ENCODE measurements at regions not wholly inside any gene's neighbourhood (a gene's known extent, or its start where the extent isn't known, plus 50 kb on each side); places are given as distances from the start of the nearest gene placed in this dataset.

DNA sequence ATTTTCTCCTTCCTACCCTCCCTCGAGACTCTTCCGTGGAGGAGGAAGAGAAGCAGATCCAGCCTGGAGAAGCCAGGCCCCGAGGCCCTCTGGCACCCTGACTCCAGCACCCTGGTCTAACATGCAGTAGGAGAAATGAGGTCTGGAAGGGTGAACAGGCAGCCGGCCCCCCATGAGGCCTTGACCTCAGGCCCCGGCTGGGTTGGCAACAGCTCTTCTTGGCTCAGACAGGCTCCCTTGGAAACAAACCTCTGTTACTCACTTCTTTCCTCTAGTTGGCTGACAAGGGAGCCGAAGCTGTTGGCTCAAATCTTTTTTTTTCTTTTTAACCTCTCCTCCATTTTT is 73.4 kb downstream of the CPN2 start:
- Histone ChIP-seq H3K9me3 (ENCODE audit: control insufficient read depth in 1 of 2, low read length in 2 of 2) (no peaks in the 10 kb centered on the region), H3K4me3 (ENCODE audit: low read depth in 1 of 2, low read length in 2 of 2) (peak overlapping the region in 1 of 2 donors; percentile 26), H3K4me1 (ENCODE audit: control insufficient read depth in 1 of 2, insufficient read depth in 2 of 2, low read length in 2 of 2) (peaks cover 12 to 34% of the 10 kb centered on the region in 2 donors), H3K27ac (ENCODE audit: low read length) (peak overlapping the region; percentile 24), H3K27me3 (ENCODE audit: low read depth, low read length) (no peaks in the 10 kb centered on the region), H3K36me3 (ENCODE audit: control insufficient read depth in 1 of 2, insufficient read depth in 2 of 2, low read length in 2 of 2) (no peaks in the 10 kb centered on the region)

GRCh38 chr3:194278186-194278845 is 72.8 kb downstream of the CPN2 start:
- H3K27ac ChIP-seq (ENCODE audit: low read length), result no peak overlapping the region
- H3K4me3 ChIP-seq (ENCODE audit: low read depth in 1 of 2, low read length in 2 of 2), result peak overlapping the region in 1 of 2 donors; percentile 26
- H3K9me3 ChIP-seq (ENCODE audit: control insufficient read depth in 1 of 2, low read length in 2 of 2), result no peaks in the 10 kb centered on the region
- peaks cover 12 to 34% of the 10 kb centered on the region in 2 donors for H3K4me1 ChIP-seq (ENCODE audit: control insufficient read depth in 1 of 2, insufficient read depth in 2 of 2, low read length in 2 of 2)
- no peaks in the 10 kb centered on the region for H3K27me3 ChIP-seq (ENCODE audit: low read depth, low read length)
- no peaks in the 10 kb centered on the region for H3K36me3 ChIP-seq (ENCODE audit: control insufficient read depth in 1 of 2, insufficient read depth in 2 of 2, low read length in 2 of 2)

DNA sequence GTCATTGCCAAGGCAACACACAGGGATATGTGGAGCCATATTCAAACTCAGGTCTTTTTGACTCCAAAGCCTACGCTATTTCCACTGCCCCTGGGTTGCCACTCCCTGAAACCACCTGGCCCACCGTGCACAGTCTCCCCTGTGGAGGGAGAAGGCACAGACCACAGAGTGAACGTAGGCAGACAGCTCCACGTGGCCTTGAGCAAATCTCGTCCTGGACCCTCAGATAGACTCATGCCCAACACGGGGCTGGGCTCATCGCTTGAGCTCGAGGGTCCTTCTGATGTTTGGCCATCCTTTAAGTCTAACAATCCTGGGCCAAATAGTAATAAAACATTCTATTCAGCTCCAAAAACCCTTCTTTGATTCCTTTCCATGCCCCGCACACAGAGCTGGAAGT is 72.0 kb downstream of the CPN2 start:
- peaks cover 12 to 34% of the 10 kb centered on the region in 2 donors for H3K4me1 ChIP-seq (ENCODE audit: control insufficient read depth in 1 of 2, insufficient read depth in 2 of 2, low read length in 2 of 2)
- H3K27me3 ChIP-seq (ENCODE audit: low read depth, low read length), result no peaks in the 10 kb centered on the region
- H3K9me3 ChIP-seq (ENCODE audit: control insufficient read depth in 1 of 2, low read length in 2 of 2), result no peaks in the 10 kb centered on the region
- H3K36me3 ChIP-seq (ENCODE audit: control insufficient read depth in 1 of 2, insufficient read depth in 2 of 2, low read length in 2 of 2), result no peaks in the 10 kb centered on the region
- H3K4me3 ChIP-seq (ENCODE audit: low read depth in 1 of 2, low read length in 2 of 2), result no peak overlapping the region
- H3K27ac ChIP-seq (ENCODE audit: low read length), result no peak overlapping the region

GRCh38 chr3:194279701-194280360 is 71.3 kb downstream of the CPN2 start:
- no peaks in the 10 kb centered on the region for H3K27me3 ChIP-seq (ENCODE audit: low read depth, low read length)
- H3K36me3 ChIP-seq (ENCODE audit: control insufficient read depth in 1 of 2, insufficient read depth in 2 of 2, low read length in 2 of 2), result no peaks in the 10 kb centered on the region
- no peaks in the 10 kb centered on the region for H3K9me3 ChIP-seq (ENCODE audit: control insufficient read depth in 1 of 2, low read length in 2 of 2)
- H3K4me3 ChIP-seq (ENCODE audit: low read depth in 1 of 2, low read length in 2 of 2), result no peak overlapping the region
- no peak overlapping the region for H3K27ac ChIP-seq (ENCODE audit: low read length)
- peaks cover 12 to 34% of the 10 kb centered on the region in 2 donors for H3K4me1 ChIP-seq (ENCODE audit: control insufficient read depth in 1 of 2, insufficient read depth in 2 of 2, low read length in 2 of 2)

GRCh38 chr3:194280777-194281176 is 70.4 kb downstream of the CPN2 start:
- Histone ChIP-seq H3K27ac (ENCODE audit: low read length) (no peak overlapping the region), H3K4me3 (ENCODE audit: low read depth in 1 of 2, low read length in 2 of 2) (no peak overlapping the region), H3K9me3 (ENCODE audit: control insufficient read depth in 1 of 2, low read length in 2 of 2) (no peaks in the 10 kb centered on the region), H3K27me3 (ENCODE audit: low read depth, low read length) (no peaks in the 10 kb centered on the region), H3K4me1 (ENCODE audit: control insufficient read depth in 1 of 2, insufficient read depth in 2 of 2, low read length in 2 of 2) (peaks cover 12 to 39% of the 10 kb centered on the region in 2 donors), H3K36me3 (ENCODE audit: control insufficient read depth in 1 of 2, insufficient read depth in 2 of 2, low read length in 2 of 2) (no peaks in the 10 kb centered on the region)

GRCh38 chr3:194281306-194281705 is 69.8 kb downstream of the CPN2 start:
- no peak overlapping the region for H3K27ac ChIP-seq (ENCODE audit: low read length)
- no peaks in the 10 kb centered on the region for H3K27me3 ChIP-seq (ENCODE audit: low read depth, low read length)
- H3K4me3 ChIP-seq (ENCODE audit: low read depth in 1 of 2, low read length in 2 of 2), result no peak overlapping the region
- H3K9me3 ChIP-seq (ENCODE audit: control insufficient read depth in 1 of 2, low read length in 2 of 2), result no peaks in the 10 kb centered on the region
- H3K36me3 ChIP-seq (ENCODE audit: control insufficient read depth in 1 of 2, insufficient read depth in 2 of 2, low read length in 2 of 2), result no peaks in the 10 kb centered on the region
- peaks cover 12 to 44% of the 10 kb centered on the region in 2 donors for H3K4me1 ChIP-seq (ENCODE audit: control insufficient read depth in 1 of 2, insufficient read depth in 2 of 2, low read length in 2 of 2)

DNA sequence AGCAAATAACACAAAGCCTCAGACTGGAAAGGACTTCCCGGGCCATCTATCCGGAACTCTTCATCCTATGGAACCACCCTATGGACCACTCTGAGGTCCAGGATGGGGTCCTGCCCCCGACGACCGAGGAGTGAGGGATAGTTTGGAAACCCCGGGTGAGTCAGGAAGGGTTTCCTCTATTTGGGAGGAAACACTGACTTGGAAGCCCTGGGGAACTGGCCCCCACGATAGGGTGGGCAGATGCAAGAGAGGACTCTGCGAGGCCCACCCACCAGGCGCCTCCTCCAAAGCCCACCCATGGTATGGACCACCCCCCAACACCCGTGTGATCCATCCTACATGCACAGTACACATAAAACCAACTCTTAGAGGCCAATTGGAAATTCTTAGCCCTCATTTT is 69.4 kb downstream of the CPN2 start:
- no peaks in the 10 kb centered on the region for H3K9me3 ChIP-seq (ENCODE audit: control insufficient read depth in 1 of 2, low read length in 2 of 2)
- peaks cover 12 to 41% of the 10 kb centered on the region in 2 donors for H3K4me1 ChIP-seq (ENCODE audit: control insufficient read depth in 1 of 2, insufficient read depth in 2 of 2, low read length in 2 of 2)
- no peak overlapping the region for H3K4me3 ChIP-seq (ENCODE audit: low read depth in 1 of 2, low read length in 2 of 2)
- no peaks in the 10 kb centered on the region for H3K27me3 ChIP-seq (ENCODE audit: low read depth, low read length)
- H3K27ac ChIP-seq (ENCODE audit: low read length), result no peak overlapping the region
- H3K36me3 ChIP-seq (ENCODE audit: control insufficient read depth in 1 of 2, insufficient read depth in 2 of 2, low read length in 2 of 2), result no peaks in the 10 kb centered on the region

DNA sequence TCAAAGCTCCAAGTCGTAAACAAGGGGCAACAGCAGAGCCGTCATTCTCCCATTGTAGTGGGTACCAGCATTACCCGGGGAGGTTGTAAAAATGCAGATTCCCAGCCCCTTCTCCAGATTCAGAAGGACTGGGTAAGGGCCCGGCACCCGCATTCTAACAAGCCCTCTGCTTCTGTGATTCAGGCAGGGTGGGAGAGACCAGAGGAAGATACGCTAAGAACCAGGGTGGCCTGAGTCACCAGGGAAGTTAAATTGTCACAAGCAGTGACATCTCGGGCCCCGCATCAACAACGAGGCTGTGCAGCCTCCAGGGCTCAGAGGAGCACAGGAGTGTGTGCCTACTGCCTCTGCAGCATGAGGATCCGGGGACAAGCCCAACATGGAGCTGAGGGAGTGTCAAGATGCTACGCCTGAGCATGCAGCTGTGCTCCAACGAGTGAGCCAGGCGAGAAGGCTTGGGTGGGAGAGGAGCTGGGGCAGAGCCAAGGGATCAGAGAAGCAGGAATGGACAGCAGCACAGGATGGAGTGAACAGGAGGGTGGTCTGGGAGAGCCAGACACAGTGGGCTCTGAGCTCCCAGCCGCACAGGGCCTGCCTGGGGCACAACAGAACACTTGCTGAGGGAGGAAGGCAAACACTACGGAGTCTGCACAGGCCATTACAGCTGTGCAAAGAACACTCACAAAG is 68.5 kb downstream of the CPN2 start:
- Histone ChIP-seq H3K4me1 (ENCODE audit: control insufficient read depth in 1 of 2, insufficient read depth in 2 of 2, low read length in 2 of 2) (peaks cover 8 to 33% of the 10 kb centered on the region in 2 donors), H3K27ac (ENCODE audit: low read length) (no peak overlapping the region), H3K36me3 (ENCODE audit: control insufficient read depth in 1 of 2, insufficient read depth in 2 of 2, low read length in 2 of 2) (no peaks in the 10 kb centered on the region)

DNA sequence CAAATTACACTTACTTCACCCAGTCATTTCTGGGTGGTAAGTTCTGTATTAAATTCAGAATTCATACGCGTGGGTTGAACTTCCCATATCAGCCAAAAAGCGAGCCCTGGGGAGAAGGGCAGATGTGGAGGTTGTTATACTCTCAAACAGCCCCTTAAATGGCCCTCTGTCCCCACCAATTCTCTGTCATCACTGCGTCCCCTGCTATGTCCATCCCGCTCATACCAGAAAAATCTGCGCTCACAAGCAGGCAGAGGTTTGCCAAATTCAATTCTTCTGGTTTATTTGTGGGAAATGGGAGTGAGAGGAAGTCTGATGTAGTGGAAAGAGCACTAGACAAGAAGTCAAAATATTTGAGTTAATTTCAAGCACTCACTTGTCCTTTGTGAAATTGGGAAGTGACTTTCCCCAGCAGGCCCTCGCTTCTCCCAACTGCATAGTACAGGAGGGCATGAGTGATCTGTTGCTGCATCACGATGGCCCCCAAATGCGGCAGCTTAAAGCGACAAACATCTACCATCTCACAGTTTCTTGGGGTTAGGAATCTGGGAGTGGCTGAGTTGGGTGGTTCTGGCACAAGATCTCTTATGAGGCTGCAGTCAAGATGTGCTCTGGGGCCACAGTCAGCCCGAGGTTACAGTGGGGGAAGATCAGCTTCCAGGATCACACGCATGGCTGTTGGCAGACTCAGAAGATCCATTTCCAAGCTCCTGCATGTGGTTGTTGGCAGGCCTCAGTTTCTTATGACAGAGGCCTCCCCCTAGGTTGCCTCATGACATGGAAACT is 67.7 kb downstream of the CPN2 start:
- Histone ChIP-seq H3K36me3 (ENCODE audit: control insufficient read depth in 1 of 2, insufficient read depth in 2 of 2, low read length in 2 of 2) (no peaks in the 10 kb centered on the region), H3K4me3 (ENCODE audit: low read depth in 1 of 2, low read length in 2 of 2) (no peak overlapping the region), H3K4me1 (ENCODE audit: control insufficient read depth in 1 of 2, insufficient read depth in 2 of 2, low read length in 2 of 2) (peaks cover 1 to 25% of the 10 kb centered on the region in 2 donors), H3K27me3 (ENCODE audit: low read depth, low read length) (no peaks in the 10 kb centered on the region), H3K9me3 (ENCODE audit: control insufficient read depth in 1 of 2, low read length in 2 of 2) (no peaks in the 10 kb centered on the region), H3K27ac (ENCODE audit: low read length) (no peak overlapping the region)

More for the DNA sequence above, 68.5 kb downstream of the CPN2 start:
- Histone ChIP-seq H3K27me3 (ENCODE audit: low read depth, low read length) (no peaks in the 10 kb centered on the region), H3K9me3 (ENCODE audit: control insufficient read depth in 1 of 2, low read length in 2 of 2) (no peaks in the 10 kb centered on the region), H3K4me3 (ENCODE audit: low read depth in 1 of 2, low read length in 2 of 2) (no peak overlapping the region)

DNA sequence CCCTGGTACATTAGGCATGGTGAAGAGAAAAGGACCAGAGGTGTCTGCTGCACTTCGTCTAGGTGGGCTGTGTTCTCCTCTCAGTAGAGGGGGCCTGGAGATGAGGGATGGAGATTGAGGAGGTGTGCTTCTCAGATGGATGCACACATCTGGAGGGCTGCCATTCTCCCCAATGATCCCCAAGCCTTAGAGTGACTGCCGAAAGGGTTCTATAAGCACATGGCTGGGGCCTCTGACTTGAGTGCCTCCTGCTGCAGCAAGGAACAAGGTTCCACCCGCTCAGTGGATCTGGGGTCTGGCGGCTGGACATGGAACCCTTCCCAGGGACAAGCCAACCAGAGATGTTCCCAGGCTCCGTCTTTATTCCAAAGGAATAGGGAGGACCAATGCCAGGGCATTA is 66.8 kb downstream of the CPN2 start:
- Histone ChIP-seq H3K4me1 (ENCODE audit: control insufficient read depth in 1 of 2, insufficient read depth in 2 of 2, low read length in 2 of 2) (peaks cover 0 to 15% of the 10 kb centered on the region in 2 donors), H3K9me3 (ENCODE audit: control insufficient read depth in 1 of 2, low read length in 2 of 2) (no peaks in the 10 kb centered on the region), H3K36me3 (ENCODE audit: control insufficient read depth in 1 of 2, insufficient read depth in 2 of 2, low read length in 2 of 2) (no peaks in the 10 kb centered on the region), H3K27ac (ENCODE audit: low read length) (no peak overlapping the region), H3K27me3 (ENCODE audit: low read depth, low read length) (no peaks in the 10 kb centered on the region), H3K4me3 (ENCODE audit: low read depth in 1 of 2, low read length in 2 of 2) (no peak overlapping the region)

All from muscle layer of duodenum (tissue), 2 donors.